ENCODE measurements at regions not wholly inside any gene's neighbourhood (a gene's known extent, or its start where the extent isn't known, plus 50 kb on each side); places are given as distances from the start of the nearest gene placed in this dataset.
"Not testable (repeated sequence)": the region's sequence is repeated elsewhere in the genome, so short reads cannot be mapped to it uniquely, and the experiment has no call there.

DNA sequence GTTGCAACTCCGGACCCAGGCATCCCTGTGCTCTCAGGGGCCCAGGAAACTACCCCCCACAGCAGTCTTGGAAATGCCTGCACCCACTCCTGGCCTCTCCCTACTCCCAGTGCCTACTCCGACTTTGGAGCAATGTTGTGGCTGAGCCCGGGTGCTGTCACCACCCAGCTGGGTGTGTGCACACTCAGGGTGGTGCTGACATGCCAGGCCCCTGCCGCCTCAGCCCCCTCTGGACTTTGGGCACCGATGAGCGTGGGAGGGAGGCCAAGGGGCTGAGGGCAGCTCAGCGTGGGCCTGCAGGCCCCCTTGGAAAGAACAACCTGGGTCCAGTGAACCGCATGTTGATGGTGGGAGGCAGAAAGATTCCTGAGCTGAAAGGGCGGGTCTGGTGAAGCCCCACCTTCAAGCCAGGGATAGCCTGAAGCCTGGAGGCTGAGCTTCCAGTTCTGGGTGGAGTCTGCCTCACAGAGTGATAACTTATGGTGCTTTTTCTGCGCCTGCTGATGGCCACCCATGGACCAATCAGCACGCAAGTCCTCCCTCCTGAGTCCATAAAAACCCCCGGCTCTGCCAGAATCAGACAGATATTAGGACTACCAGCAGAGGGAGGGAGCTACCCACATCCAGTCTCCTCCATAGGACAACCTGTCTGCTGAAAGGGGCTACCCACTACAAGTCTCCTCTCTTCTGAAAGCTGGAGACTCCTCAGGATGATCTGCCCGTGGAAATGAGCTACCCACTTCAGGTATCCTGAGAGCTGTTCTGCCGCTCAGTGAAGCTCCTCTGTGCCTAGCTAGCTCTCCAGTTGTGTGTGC lies 380.4 kb upstream of the SORCS1 start:
- no peak for DNase-seq

- DNase-seq, result no peak
Observed at GRCh38 chr10:107542607-107543006, 378.1 kb upstream of the SORCS1 start.

DNA sequence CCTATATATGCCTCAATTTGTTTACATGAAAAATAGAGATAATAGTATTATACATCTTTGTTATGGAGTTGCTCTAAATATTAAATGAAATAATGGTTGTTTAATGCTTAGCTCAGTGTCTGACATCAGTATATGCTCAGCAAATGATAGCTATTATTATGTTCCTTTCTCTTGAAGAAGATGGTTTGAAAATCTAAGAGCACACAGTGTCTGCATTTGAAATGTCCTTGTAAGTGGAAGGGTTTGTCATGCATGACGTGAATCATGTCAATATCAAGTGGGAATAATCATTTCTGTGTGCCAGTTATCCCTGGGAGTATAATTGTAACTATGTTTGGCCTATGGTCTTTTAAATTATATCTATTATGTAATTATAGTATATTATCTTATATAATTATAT lies 377.5 kb upstream of the SORCS1 start:
- no peak for DNase-seq

- no peak for DNase-seq
Observed at GRCh38 chr10:107540981-107541380, 376.5 kb upstream of the SORCS1 start.

GRCh38 chr10:107529350-107529749 lies 364.8 kb upstream of the SORCS1 start:
- no peak for DNase-seq

- DNase-seq, result no peak
Observed at GRCh38 chr10:107520348-107520747, 355.8 kb upstream of the SORCS1 start.

GRCh38 chr10:107517811-107518210 lies 353.3 kb upstream of the SORCS1 start:
- DNase-seq, result no peak

DNA sequence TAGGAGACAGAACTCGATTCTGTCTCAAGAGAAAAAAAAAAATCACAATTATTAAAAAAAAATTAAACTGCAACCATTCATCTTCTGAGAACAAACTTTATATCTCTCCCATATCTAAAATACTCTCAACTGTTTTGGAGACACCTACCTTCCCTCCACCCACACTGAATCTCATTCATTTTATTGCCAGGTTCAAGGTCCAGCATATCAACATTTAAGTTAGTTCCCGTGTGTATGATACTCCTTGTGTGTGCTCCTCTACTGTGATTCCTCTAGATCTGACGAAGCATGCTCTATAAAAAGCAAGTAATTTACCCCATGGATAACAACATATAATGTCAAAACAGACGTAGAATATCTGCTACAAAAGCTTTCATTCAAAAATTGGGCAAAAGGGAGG lies 351.8 kb upstream of the SORCS1 start:
- no peak for DNase-seq

DNA sequence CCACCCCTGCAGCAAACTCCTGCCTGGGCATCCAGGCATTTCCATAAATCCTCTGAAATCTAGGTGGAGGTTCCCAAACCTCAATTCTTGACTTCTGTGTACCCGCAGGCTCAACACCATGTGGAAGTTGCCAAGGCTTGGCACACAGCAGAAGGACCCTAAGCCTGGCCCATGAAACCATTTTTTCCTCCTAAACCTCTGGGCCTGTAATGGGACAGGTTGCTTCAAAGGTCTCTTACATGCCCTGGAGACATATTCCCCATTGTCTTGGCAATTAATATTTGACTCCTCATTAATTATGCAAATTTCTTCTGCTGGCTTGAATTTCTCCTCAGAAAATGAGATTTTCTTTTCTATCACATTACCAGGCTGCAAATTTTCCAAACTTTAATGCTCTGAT lies 339.5 kb upstream of the SORCS1 start:
- not testable (repeated sequence) for DNase-seq

DNA sequence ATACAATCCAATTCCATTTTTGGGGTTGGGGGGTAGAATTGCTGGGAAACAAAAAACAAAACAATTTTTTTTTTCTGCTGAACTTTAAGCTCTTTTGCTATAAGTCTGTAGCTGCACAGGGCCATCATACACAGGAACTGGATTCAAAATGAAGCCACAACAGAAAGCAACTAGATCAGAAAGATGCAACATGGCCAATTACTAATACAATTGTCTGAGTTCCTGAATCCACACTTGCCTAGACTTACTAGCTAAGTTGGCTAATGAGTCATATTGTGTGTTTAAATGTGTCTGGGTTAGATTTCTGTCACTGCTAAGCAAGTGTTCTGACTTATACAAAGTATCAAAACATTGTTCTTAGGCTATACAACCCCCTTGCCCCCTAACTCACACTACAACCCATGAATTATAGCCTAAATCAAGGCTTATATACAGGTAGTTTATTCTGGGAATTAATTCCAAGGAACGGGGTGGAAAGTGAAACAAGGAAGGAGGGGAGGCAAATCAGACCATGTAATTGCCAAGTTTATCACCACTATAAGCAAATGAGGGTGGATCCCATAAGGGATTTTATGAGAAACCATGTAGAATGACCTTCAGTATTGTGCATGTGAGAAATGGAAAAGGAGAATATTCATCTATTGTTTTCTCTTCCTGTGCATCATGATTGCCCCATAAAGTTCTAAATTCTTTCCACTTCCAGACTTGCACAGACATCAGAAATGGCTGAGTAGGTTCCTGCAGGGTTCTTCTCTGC lies 337.9 kb upstream of the SORCS1 start:
- no peak for DNase-seq

DNA sequence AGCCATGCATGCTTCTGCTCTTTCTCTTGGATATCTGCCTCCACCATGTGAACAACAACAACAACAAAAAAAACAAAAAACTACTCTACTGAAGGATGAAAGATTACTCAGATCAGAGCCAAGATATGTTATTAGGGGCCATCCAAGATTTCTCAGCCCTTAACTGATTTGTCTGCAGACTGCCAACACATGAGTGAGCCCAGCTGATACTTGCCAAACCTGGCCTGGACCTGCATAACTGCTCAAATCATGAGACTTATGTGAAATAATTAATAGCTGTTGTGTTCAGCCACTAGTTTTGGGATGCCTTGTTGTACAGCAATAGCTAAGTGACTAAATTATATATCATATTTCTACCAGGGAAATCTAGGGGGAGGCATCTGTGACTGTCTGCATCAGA lies 334.5 kb upstream of the SORCS1 start:
- no peak for DNase-seq

GRCh38 chr10:107497024-107497423 lies 332.5 kb upstream of the SORCS1 start:
- no peak for DNase-seq

GRCh38 chr10:107496594-107496993 lies 332.1 kb upstream of the SORCS1 start:
- no peak for DNase-seq

DNA sequence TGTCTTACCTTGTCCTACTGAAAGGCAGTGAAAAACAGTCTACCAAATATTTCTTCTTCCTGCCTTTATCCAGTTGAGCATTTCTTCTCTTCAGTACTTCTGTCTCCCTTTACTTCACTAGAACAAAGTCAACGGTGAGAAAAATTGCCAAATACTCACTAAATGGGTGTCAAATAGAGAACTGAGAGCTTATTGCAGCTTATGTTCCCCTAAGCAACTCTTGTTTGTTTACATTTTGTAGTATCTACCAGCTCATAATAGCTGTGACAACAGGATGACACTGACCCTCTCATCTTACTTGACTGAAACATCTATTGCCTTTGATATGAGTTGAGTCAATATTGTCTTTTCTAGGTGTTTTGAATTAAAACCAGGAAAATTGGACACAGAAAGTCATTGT lies 327.9 kb upstream of the SORCS1 start:
- DNase-seq, result no peak

DNA sequence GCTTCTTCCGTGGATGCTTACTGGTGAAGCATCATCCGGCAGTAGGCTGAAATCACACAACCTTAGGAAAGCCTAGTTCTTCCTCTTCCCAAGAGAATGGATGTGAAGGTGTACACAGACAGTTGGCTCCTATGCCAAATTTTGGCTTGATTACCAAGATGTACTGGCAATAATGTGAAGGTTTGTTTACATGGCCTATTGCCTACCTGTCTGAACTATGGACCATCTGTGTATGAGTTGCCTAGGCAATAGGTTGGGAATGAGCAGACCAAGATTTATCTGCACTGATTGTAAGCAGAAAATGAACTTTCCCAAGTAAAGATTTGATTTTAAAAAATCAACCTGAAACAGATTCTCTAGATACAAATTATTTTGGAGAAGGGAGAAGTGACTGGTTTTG lies 325.9 kb upstream of the SORCS1 start:
- DNase-seq, result no peak

- no peak for DNase-seq
Observed at GRCh38 chr10:107487284-107487683, 322.8 kb upstream of the SORCS1 start.

DNA sequence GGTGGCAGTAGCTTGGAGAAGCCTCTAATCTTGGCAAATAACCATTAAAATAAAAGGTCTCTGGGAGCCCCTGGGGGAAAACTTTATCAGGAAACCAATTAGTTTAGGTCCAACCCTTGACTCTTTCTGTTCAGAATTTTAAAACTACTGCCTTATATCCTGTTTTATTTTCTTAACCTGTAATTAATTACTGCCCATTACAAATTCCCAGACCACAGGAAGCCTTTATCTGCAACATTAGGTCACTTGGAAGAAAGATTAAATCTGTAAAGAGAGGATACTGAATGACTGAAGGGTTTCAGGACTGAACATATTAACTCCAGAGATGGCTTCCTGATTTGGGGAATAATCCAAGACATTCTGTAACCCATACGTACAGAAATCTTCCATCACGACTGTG lies 320.5 kb upstream of the SORCS1 start:
- no peak for DNase-seq

DNA sequence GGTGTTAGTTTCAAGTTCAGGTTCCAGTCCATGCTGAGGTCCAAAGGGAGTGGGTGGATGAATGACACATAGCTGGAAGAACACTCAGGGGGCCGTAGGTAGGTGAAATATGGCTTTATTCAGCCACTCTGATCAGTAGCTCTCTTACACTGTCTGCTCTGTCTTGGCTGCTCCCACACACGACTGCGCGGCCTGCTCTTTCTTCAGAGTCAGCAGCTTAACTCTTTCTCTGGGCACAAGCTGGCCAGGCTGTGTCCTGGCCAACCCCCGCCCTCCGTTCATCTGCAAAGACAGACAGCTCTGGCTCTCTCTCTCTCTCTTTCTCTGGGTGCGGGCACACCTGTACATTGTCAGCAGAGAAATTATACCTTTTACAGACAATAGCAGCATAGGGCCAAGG lies 317.4 kb upstream of the SORCS1 start:
- DNase-seq, result no peak

DNA sequence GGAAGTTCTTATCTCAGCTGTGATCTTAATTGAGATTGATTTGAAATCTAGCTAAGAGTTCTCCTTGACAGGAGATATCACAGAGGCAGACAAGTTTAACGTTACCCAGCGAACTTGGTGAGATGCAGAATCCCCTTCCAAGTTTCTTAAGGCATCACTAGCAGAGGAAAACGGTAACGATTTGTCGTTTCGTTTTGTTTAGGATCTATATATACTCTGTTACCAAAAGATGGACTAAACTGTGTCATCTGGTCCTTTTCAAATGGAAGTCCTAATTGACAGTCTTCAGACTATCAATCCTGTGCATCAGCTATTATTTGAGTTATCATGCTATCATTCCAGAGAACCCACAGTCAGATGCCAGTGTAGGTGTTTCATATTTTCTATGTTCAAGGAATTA lies 316.7 kb upstream of the SORCS1 start:
- no peak for DNase-seq

GRCh38 chr10:107480781-107481180 lies 316.3 kb upstream of the SORCS1 start:
- no peak for DNase-seq

- no peak for DNase-seq
Observed at GRCh38 chr10:107477266-107477665, 312.8 kb upstream of the SORCS1 start.

DNA sequence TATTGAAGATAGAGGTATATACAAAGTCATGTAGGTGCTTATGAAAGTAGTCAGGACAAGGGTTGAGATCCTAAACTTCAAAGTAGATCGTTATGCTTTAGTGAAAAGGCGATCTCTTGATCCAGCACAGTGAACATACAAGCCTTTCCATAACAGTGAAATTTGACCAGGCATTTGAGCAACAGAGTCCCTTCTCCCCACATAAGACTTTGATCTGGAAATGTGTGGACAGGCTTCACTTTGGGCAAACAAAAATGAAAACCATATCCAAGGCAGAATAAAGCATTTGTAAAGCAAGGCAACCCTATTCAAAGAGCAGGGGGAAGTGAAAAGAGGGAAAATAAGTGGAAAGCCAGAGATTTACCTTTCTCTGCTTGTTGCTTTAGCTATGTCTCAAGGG lies 311.9 kb upstream of the SORCS1 start:
- no peak for DNase-seq

DNA sequence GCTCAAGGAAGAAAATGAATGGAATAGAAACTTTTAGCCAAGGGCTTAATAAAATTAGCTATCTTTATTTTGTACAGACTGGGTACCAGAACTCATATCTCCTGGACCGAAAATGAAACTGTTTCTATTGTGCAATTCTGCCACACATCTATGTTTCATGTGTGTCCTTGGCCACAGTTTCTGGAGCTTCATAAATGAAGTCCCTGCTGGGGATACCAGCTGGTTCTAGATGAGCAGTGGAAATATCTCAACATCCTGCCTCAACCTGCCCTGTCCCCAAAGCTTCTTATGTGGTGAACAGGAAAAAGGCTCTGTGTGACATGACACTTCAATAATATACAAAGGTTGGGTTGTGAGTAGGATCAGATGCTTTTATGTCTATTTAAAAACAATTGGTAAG lies 310.1 kb upstream of the SORCS1 start:
- DNase-seq, result no peak

GRCh38 chr10:107473225-107473624 lies 308.7 kb upstream of the SORCS1 start:
- DNase-seq, result no peak

DNA sequence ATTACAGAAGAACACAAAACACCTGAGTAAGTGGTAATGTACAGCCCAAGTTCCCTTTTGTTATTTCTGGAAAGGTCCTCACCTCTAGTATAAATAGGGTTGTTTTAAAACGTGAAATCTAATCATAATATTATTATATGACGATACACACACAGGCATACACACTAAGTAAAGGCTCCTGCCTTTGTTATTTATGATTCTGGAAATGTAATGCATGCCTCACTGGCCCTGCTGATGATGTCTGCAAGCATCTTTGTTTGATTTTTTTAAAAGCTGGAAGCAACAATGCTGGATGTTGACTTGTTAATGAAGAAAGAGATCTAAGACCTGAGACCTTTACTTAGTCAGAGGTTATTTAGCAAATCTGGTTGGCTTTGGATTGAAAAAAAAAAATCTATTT lies 307.4 kb upstream of the SORCS1 start:
- no peak for DNase-seq

Measured in eye (tissue), 1 donor.